Vagina (tissue), 2 donors: ENCODE measurements at regions not wholly inside any gene's neighbourhood (a gene's known extent, or its start where the extent isn't known, plus 50 kb on each side); places are given as distances from the start of the nearest gene placed in this dataset.
"Not testable (repeated sequence)": the region's sequence is repeated elsewhere in the genome, so short reads cannot be mapped to it uniquely, and the experiment has no call there.

Experiments used
- CTCF ChIP-seq, 3 experiments: fragments of 450-650 bp in 2 of 3; fragments of 200-600 bp in 1 of 3; sonication (generic) in 1 of 3; IDR thresholded peaks; one replicate each; pipeline ENCODE4 v1.5.1; 2017 to 2019; ENCODE audit warnings: antibody characterized with exemption in 3 of 3, mild to moderate bottlenecking in 2 of 3, moderate library complexity in 2 of 3
- POLR2A ChIP-seq, 2 donors: fragments of 450-650 bp; IDR thresholded peaks; one replicate each; pipeline ENCODE4 v1.6.1; 2017; ENCODE audit warnings: antibody characterized with exemption in 2 of 2, mild to moderate bottlenecking in 2 of 2, moderate library complexity in 2 of 2
- POLR2AphosphoS5 ChIP-seq, 2 donors: sonication (generic); formaldehyde crosslinking; IDR thresholded peaks; one replicate each; pipeline ENCODE4 v1.9.0; 2017; ENCODE audit warnings: antibody characterized with exemption in 2 of 2, mild to moderate bottlenecking in 2 of 2, low read depth in 1 of 2; ENCODE audit not compliant: insufficient read depth in 1 of 2

GRCh38 chrX:121768210-121768609 lies 720.8 kb downstream of the GLUD2 start:
- TF ChIP-seq POLR2A (IDR thresholded peaks at IDR 0.05); CTCF (IDR thresholded peaks at IDR 0.05); POLR2AphosphoS5 (IDR thresholded peaks at IDR 0.05; ENCODE audit: insufficient read depth in 1 of 2, low read depth in 1 of 2): not testable (repeated sequence)
